SU-DHL-6 (cell line): ENCODE measurements at regions not wholly inside any gene's neighbourhood (a gene's known extent, or its start where the extent isn't known, plus 50 kb on each side); places are given as distances from the start of the nearest gene placed in this dataset.

ENCODE experiments used
- H2AFZ ChIP-seq: fragments of 200-600 bp; sonication (generic); 2 replicates; pipeline ENCODE4 v1.6.1; 2014; ENCODE audit warnings: low read depth, mild to moderate bottlenecking, moderate library complexity, mixed read lengths, antibody characterized with exemption, low read length; ENCODE audit not compliant: severe bottlenecking
- H3F3A ChIP-seq: fragments of 200-600 bp; shearing (Covaris generic); 2 replicates; pipeline ENCODE4 v1.6.0; 2016; ENCODE audit warnings: antibody characterized with exemption, mild to moderate bottlenecking; ENCODE audit not compliant: insufficient read depth
- H3K27ac ChIP-seq: fragments of 200-600 bp; sonication (generic); 2 replicates; pipeline ENCODE4 v1.5.1; 2016; ENCODE audit warnings: low read depth, mild to moderate bottlenecking, low read length, moderate library complexity, mixed read lengths
- H3K27me3 ChIP-seq: fragments of 200-600 bp; sonication (generic), shearing (Covaris generic); 2 replicates; pipeline ENCODE4 v1.6.0; 2014; ENCODE audit warnings: mild to moderate bottlenecking, low read length
- H3K36me3 ChIP-seq: fragments of 200-600 bp; sonication (generic); 2 replicates; pipeline ENCODE4 v1.6.1; 2014; ENCODE audit warnings: mild to moderate bottlenecking, low read length, mixed read lengths
- H3K4me2 ChIP-seq: fragments of 300-600, 200-600 bp; shearing (Covaris generic), sonication (generic); 2 replicates; pipeline ENCODE4 v1.6.0; 2014; ENCODE audit warnings: low read length, low read depth, mild to moderate bottlenecking; ENCODE audit not compliant: poor library complexity, severe bottlenecking
- H3K4me3 ChIP-seq: fragments of 200-600 bp; sonication (generic); 2 replicates; pipeline ENCODE4 v1.5.1; 2014; ENCODE audit warnings: antibody characterized with exemption, low read length, mild to moderate bottlenecking, mixed read lengths; ENCODE audit not compliant: insufficient read depth, poor library complexity, severe bottlenecking
- H3K79me2 ChIP-seq: fragments of 200-600 bp; sonication (generic); 2 replicates; pipeline ENCODE4 v1.6.1; 2014; ENCODE audit warnings: mild to moderate bottlenecking, low read length, moderate library complexity; ENCODE audit not compliant: insufficient read depth
- H3K9ac ChIP-seq: fragments of 200-600 bp; sonication (generic); 2 replicates; pipeline ENCODE4 v1.7.0; 2014; ENCODE audit warnings: mild to moderate bottlenecking, low read length
- H3K9me2 ChIP-seq: fragments of 200-600 bp; sonication (generic); replicated peaks from 2 replicates; pipeline ENCODE4 v1.6.1; 2014; ENCODE audit warnings: low read length; ENCODE audit not compliant: insufficient read depth
- H3K9me3 ChIP-seq: fragments of 200-600 bp; sonication (generic); 2 replicates; pipeline ENCODE4 v1.6.1; 2014; ENCODE audit warnings: low read length, mixed read lengths; ENCODE audit not compliant: insufficient read depth
- H4K20me1 ChIP-seq: fragments of 200-600 bp; sonication (generic); 2 replicates; pipeline ENCODE4 v1.6.1; 2014; ENCODE audit warnings: low read depth, mild to moderate bottlenecking, antibody characterized with exemption, low read length, moderate library complexity, mixed read lengths
- EZH2phosphoT487 ChIP-seq: fragments of 200-600 bp; sonication (generic), shearing (Covaris generic); conservative IDR thresholded peaks from 2 replicates; pipeline ENCODE4 v1.6.1; 2018; ENCODE audit warnings: mild to moderate bottlenecking, antibody characterized with exemption, low read length, moderate library complexity, mixed read lengths
- TF ChIP-seq, protein P1 (sequence below): fragments of 200-600 bp; sonication (generic); IDR thresholded peaks from one replicate; pipeline ENCODE4 v1.5.1; 2017; ENCODE audit warnings: antibody characterized with exemption, mild to moderate bottlenecking, low read length, moderate library complexity; ENCODE audit not compliant: insufficient read depth, poor library complexity, severe bottlenecking

DNA sequence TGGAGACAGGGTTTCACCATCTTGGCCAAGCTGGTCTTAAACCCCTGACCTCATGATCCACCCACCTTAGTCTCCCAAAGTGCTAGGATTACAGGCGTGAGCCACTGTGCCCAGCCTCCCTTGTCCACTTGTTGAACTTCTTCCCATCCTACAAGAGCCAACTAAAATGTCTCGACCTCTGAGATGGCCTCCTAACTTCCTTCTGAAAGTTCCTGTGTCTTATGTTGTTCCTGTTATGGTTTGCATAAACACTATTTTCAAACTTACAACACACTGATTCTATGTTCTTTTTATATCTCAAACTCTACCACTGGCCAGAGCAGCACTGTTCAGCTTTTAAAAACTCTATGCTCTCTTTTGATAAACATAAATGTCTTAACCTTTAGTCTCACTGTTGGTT is 63.3 kb upstream of the UGP2 start:
- TF ChIP-seq, protein P1, sequence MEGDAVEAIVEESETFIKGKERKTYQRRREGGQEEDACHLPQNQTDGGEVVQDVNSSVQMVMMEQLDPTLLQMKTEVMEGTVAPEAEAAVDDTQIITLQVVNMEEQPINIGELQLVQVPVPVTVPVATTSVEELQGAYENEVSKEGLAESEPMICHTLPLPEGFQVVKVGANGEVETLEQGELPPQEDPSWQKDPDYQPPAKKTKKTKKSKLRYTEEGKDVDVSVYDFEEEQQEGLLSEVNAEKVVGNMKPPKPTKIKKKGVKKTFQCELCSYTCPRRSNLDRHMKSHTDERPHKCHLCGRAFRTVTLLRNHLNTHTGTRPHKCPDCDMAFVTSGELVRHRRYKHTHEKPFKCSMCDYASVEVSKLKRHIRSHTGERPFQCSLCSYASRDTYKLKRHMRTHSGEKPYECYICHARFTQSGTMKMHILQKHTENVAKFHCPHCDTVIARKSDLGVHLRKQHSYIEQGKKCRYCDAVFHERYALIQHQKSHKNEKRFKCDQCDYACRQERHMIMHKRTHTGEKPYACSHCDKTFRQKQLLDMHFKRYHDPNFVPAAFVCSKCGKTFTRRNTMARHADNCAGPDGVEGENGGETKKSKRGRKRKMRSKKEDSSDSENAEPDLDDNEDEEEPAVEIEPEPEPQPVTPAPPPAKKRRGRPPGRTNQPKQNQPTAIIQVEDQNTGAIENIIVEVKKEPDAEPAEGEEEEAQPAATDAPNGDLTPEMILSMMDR = no peak
- TF ChIP-seq EZH2phosphoT487 = no peak
- H3K4me3 ChIP-seq = no peak overlapping the region

GRCh38 chr2:63780518-63781155 is 61.1 kb upstream of the UGP2 start:
- H3K4me2 ChIP-seq = no peak overlapping the region

More for the DNA sequence above, 63.3 kb upstream of the UGP2 start:
- Histone ChIP-seq H3K4me2 (no peak overlapping the region), H4K20me1 (no peaks in the 10 kb centered on the region), H3K9me2 (no peaks in the 10 kb centered on the region), H3K27me3 (no peaks in the 10 kb centered on the region), H3K79me2 (no peaks in the 10 kb centered on the region), H3F3A (no peaks in the 10 kb centered on the region), H3K9ac (no peak overlapping the region), H3K27ac (no peak overlapping the region), H2AFZ (no peak overlapping the region), H3K9me3 (no peaks in the 10 kb centered on the region), H3K36me3 (no peaks in the 10 kb centered on the region)

GRCh38 chr2:63784461-63784860 is 57.2 kb upstream of the UGP2 start:
- no peaks in the 10 kb centered on the region for H3F3A ChIP-seq
- no peaks in the 10 kb centered on the region for H3K9me2 ChIP-seq
- H4K20me1 ChIP-seq = no peaks in the 10 kb centered on the region
- H2AFZ ChIP-seq = no peak overlapping the region
- H3K79me2 ChIP-seq = no peaks in the 10 kb centered on the region
- no peak overlapping the region for H3K27ac ChIP-seq
- no peaks in the 10 kb centered on the region for H3K36me3 ChIP-seq
- no peak overlapping the region for H3K9ac ChIP-seq
- no peak overlapping the region for H3K4me2 ChIP-seq
- no peaks in the 10 kb centered on the region for H3K9me3 ChIP-seq
- no peaks in the 10 kb centered on the region for H3K27me3 ChIP-seq
- TF ChIP-seq, protein P1 = no peak
- no peak for TF ChIP-seq EZH2phosphoT487
- H3K4me3 ChIP-seq = no peak overlapping the region

More at GRCh38 chr2:63780518-63781155, 61.1 kb upstream of the UGP2 start:
- H3K27me3 ChIP-seq = no peaks in the 10 kb centered on the region
- no peak overlapping the region for H3K9ac ChIP-seq
- no peaks in the 10 kb centered on the region for H4K20me1 ChIP-seq
- no peak overlapping the region for H3K27ac ChIP-seq
- H3K36me3 ChIP-seq = no peaks in the 10 kb centered on the region
- H3K9me2 ChIP-seq = no peaks in the 10 kb centered on the region
- no peak overlapping the region for H2AFZ ChIP-seq
- H3K79me2 ChIP-seq = no peaks in the 10 kb centered on the region
- no peaks in the 10 kb centered on the region for H3F3A ChIP-seq
- H3K4me3 ChIP-seq = no peak overlapping the region
- no peak for TF ChIP-seq EZH2phosphoT487
- TF ChIP-seq, protein P1 = no peak
- no peaks in the 10 kb centered on the region for H3K9me3 ChIP-seq
